HEK293 (cell line): ENCODE measurements at regions not wholly inside any gene's neighbourhood (a gene's known extent, or its start where the extent isn't known, plus 50 kb on each side); places are given as distances from the start of the nearest gene placed in this dataset.

ENCODE experiments used
- ATF2 ChIP-seq: fragments of 450-650 bp; formaldehyde crosslinking; IDR thresholded peaks from 2 replicates; pipeline ENCODE4 v1.5.1; 2016; ENCODE audit warnings: missing biosample characterization, missing genetic modification characterization, low read depth
- CTCF ChIP-seq: fragments of 450-650 bp; formaldehyde crosslinking; IDR thresholded peaks from 2 replicates; pipeline ENCODE4 v1.5.1; 2016; ENCODE audit warnings: missing biosample characterization, missing genetic modification characterization
- MYNN ChIP-seq: fragments of 450-650 bp; formaldehyde crosslinking; IDR thresholded peaks from 2 replicates; pipeline ENCODE4 v1.5.1; 2016; ENCODE audit warnings: missing biosample characterization, missing genetic modification characterization, borderline replicate concordance
- PRDM1 ChIP-seq: fragments of 450-650 bp; formaldehyde crosslinking; IDR thresholded peaks from 2 replicates; pipeline ENCODE4; 2016; ENCODE audit warnings: missing biosample characterization, missing genetic modification characterization
- REST ChIP-seq: fragments of 450-650 bp; formaldehyde crosslinking; IDR thresholded peaks from 2 replicates; pipeline ENCODE4 v1.5.1; 2016; ENCODE audit warnings: missing biosample characterization, missing genetic modification characterization
- TRIM28 ChIP-seq: IDR thresholded peaks from 2 replicates; pipeline ENCODE4 v1.6.1; 2011; ENCODE audit warnings: low read length, control low read depth, borderline replicate concordance
- ZBTB11 ChIP-seq: fragments of 450-650 bp; formaldehyde crosslinking; conservative IDR thresholded peaks from 2 replicates; pipeline ENCODE4 v1.5.1; 2016; ENCODE audit warnings: low read depth, missing biosample characterization, missing genetic modification characterization
- ZNF114 ChIP-seq: fragments of 450-650 bp; formaldehyde crosslinking; IDR thresholded peaks from 2 replicates; pipeline ENCODE4 v1.5.0; 2017; ENCODE audit warnings: missing biosample characterization, missing genetic modification characterization
- ZNF26 ChIP-seq: fragments of 450-650 bp; formaldehyde crosslinking; IDR thresholded peaks from 2 replicates; pipeline ENCODE4 v1.5.1; 2016; ENCODE audit warnings: missing biosample characterization, missing genetic modification characterization
- ZNF518A ChIP-seq: fragments of 450-650 bp; formaldehyde crosslinking; conservative IDR thresholded peaks from 2 replicates; pipeline ENCODE4 v1.5.1; 2016; ENCODE audit warnings: low read depth, missing biosample characterization, missing genetic modification characterization
- ZNF707 ChIP-seq: fragments of 450-650 bp; formaldehyde crosslinking; IDR thresholded peaks from 2 replicates; pipeline ENCODE4 v1.5.1; 2016; ENCODE audit warnings: missing biosample characterization, missing genetic modification characterization
- ZSCAN30 ChIP-seq: fragments of 450-650 bp; IDR thresholded peaks from 2 replicates; pipeline ENCODE4 v1.5.1; 2018; ENCODE audit warnings: missing biosample characterization, mild to moderate bottlenecking, missing genetic modification characterization, moderate library complexity

GRCh38 chr2:47721296-47721695 lies 61.6 kb upstream of the MSH6 start:
- TF ChIP-seq ZNF518A = no peak
- no peak for TF ChIP-seq CTCF (tag by site-specific recombination)
- TF ChIP-seq MYNN (tag by site-specific recombination) = no peak
- no peak for TF ChIP-seq ZBTB11 (tag by site-specific recombination)
- no peak for TF ChIP-seq REST (tag by site-specific recombination)
- no peak for TF ChIP-seq ZNF114
- no peak for TF ChIP-seq ZNF707 (tag by site-specific recombination)
- TF ChIP-seq PRDM1 (tag by site-specific recombination) = no peak
- no peak for TF ChIP-seq TRIM28
- TF ChIP-seq ZNF26 (tag by site-specific recombination) = no peak
- no peak for TF ChIP-seq ZSCAN30 (tag by site-specific recombination)
- TF ChIP-seq ATF2 (tag by site-specific recombination) = no peak
